ENCODE measurements at regions not wholly inside any gene's neighbourhood (a gene's known extent, or its start where the extent isn't known, plus 50 kb on each side); places are given as distances from the start of the nearest gene placed in this dataset.
"Not testable (repeated sequence)": the region's sequence is repeated elsewhere in the genome, so short reads cannot be mapped to it uniquely, and the experiment has no call there.

GRCh38 chr11:129731316-129731715 lies 84.3 kb upstream of the TMEM45B start:
- no peak for FAIRE-seq

DNA sequence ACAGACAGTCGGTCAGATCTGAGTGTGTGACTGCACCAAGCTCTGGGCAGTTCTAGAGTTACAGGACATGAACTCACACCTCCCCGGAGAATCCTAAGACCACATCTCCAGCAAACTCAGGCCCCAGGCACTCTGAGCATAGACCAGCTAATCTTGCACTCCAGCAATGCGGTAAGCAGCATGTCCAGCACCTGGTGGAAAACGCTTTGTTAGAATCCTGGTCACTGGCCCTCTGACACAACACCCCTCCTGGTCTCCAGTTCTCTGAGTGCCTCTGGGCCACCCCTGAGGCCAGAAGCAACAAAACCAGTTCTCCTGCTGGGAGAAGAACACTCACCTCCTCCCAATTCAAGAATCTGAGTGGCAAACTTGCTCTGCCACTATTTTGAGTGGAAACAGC lies 82.7 kb upstream of the TMEM45B start:
- no peak for FAIRE-seq

GRCh38 chr11:129733384-129733783 lies 82.3 kb upstream of the TMEM45B start:
- no peak for FAIRE-seq

DNA sequence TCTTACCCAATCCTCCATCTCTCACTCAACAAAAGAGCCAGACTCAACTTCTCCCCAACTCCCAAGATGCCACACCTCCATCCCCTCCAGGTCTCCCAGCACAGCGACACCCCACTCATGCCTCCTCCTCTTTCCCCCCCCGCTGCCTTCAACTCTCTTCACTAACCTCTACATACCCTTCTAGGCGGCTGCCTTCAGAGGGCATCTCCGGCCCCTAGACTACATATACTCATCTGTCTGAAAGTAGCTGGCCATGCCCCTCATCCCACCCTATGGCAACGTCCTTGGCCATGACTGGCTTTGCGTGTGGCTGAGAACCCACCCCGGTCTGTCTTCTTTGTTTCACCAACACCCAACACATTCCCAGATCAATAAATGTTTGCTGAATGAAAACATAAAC lies 81.7 kb upstream of the TMEM45B start:
- no peak for FAIRE-seq

DNA sequence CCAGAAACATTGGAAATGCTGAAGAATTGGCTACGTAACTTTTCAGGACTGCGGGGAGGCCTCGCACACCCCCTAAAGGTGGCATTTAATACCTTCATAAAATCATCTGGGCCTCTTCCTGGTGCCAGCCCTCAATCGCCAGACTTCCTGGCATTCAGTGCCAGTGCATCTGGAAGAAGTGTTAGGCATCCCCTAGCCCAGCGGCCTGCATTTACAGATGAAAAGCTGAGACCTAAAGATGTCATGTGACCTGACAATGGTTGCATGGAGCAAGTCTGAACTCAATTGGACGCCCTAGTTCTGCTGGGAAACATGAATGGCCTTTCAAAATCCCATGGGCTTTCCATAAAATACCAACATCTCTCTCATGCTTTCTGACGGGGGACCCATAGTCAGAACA lies 81.0 kb upstream of the TMEM45B start:
- no peak for FAIRE-seq

GRCh38 chr11:129737831-129738230 lies 77.8 kb upstream of the TMEM45B start:
- no peak for FAIRE-seq

- FAIRE-seq = no peak
Observed at GRCh38 chr11:129738242-129738641, 77.4 kb upstream of the TMEM45B start.

GRCh38 chr11:129739339-129739738 lies 76.3 kb upstream of the TMEM45B start:
- no peak for FAIRE-seq

DNA sequence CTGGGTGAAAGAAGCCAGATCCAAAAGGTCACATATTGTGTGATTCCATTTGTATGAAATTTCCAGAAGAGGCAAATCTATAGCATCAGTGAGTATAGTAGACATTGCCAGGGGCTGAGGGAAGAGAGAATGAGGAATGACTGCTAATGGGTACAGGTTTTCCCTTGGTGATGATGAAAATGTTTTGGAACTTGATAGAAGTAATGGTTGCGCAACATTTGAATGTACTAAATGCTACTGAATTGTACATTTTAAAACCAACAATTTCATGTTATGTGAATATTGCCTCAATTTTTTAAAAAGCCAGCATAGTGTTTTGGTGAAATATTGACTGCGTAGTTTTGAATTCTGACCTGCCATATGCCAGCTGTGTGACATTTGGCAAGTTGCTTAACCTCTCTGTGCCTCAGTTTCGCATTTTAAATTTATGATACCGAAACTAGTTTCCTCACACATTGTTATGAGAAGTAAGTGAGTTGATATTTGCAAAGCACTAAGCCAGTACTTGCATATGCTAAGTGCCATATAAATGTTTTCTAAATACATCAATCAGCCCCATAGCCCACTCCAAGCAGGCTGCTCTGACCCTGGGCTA lies 75.4 kb upstream of the TMEM45B start:
- no peak for FAIRE-seq

GRCh38 chr11:129743112-129743815 lies 72.4 kb upstream of the TMEM45B start:
- no peak for FAIRE-seq

- FAIRE-seq = no peak
Observed at GRCh38 chr11:129747071-129747470, 68.6 kb upstream of the TMEM45B start.

GRCh38 chr11:129749141-129749540 lies 66.5 kb upstream of the TMEM45B start:
- FAIRE-seq = no peak

DNA sequence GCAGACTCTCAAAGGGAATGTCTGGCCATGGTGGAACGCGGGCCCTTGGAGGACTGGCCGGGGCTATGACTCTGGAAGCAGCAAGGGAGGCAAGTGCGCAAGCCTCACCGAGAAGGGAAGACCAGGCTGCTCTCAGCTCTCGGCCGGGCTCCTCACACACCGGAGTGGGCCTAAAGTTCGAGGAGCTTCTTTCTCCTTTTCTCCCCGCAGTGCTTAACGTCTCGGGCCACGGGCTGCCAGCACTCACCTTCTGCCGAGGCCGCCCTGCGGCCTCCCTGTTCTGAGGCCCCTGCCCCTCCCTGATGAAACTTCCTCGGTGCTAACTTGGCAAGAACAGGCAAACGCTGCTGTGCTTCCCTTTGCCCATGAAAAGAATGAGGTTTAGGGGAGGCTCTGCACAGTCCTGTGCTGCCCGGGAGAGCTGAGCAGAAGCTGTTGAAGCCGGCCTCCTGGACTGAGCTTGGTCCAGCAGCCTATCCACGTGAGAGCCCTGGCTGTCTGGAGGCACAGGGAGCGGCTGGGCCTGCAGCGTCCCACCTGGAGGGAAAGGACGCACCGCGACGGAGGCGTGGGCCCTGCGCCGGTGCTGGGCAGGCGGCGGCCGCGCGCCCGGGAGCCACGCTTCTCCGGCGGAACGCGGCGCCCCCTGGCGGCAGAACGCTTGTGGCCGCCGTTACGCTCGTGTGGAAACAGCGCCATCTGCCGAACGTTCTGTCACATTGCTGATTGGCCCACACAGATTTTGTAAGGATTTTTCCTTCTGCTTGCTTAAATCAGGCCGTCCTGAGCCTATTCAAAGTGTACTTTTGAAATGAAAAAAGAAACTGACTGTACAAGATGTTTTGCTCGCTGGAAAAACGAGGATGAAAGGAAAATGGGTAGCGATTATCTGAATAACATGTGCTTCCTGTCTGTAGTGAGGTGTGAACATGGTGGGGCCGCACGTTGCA lies 65.0 kb upstream of the TMEM45B start:
- FAIRE-seq = peak; percentile 49

GRCh38 chr11:129751511-129751910 lies 64.1 kb upstream of the TMEM45B start:
- no peak for FAIRE-seq

DNA sequence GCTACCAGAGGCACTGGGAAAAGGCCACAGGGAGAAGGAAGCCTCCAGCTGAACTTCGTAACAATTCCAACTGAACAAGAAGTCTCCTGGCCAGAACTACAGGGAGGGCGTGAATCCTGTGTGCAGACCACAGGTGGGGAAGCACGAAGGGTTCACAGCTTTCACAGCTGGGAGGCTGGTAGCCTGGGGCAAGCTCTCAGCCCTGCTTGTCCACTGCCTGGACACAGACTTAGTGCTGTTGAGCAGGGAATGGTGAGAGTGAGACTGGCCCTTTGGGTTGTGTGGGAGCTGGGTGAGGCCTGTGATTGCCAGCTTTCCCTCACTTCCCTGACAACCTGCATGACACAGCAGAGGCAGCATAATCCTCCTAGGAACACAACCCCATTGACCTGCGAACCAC lies 52.1 kb upstream of the TMEM45B start:
- not testable (repeated sequence) for FAIRE-seq

DNA sequence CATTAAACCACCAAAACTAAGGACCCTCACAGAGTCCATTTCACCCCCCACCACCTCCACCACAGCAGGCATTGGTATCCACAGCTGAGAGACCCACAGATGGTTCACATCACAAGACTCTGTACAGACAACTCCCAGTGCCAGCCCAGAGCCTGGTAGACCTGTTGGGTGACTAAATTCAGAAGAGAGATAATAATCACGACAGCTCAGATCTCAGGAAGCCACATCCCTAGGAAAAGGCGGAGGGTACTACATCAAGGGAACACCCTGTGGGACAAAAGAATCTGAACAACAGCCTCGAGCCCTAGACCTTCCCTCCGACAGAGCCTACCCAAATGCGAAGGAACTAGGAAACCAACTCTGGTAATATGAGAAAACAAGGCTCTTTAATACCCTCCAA lies 51.4 kb upstream of the TMEM45B start:
- FAIRE-seq = not testable (repeated sequence)

Measured in islet of Langerhans (tissue), 1 donor.